ENCODE measurements at regions not wholly inside any gene's neighbourhood (a gene's known extent, or its start where the extent isn't known, plus 50 kb on each side); places are given as distances from the start of the nearest gene placed in this dataset.

- TF ChIP-seq CTCF (IDR thresholded peaks at IDR 0.05) (no peak), POLR2A (IDR thresholded peaks at IDR 0.05) (no peak)
Observed at GRCh38 chr19:28285917-28286316, 927.0 kb downstream of the UQCRFS1 start.
